Vagina (tissue), 2 donors: ENCODE measurements at regions not wholly inside any gene's neighbourhood (a gene's known extent, or its start where the extent isn't known, plus 50 kb on each side); places are given as distances from the start of the nearest gene placed in this dataset.

Experiments used
- DNase-seq, 2 donors: peaks; one replicate each; pipeline ENCODE4 v3.0.0-alpha.2; 2017; ENCODE audit errors: extremely low spot score in 2 of 2
- H3K27ac ChIP-seq: fragments of 200-600 bp; sonication (generic); one replicate; pipeline ENCODE4 v1.5.1; 2019
- H3K27me3 ChIP-seq: fragments of 200-600 bp; sonication (generic); one replicate; pipeline ENCODE4 v1.5.1; 2019
- H3K36me3 ChIP-seq, 2 donors: fragments of 200-600 bp; sonication (generic); one replicate each; pipeline ENCODE4 v1.5.1; 2017 to 2019
- H3K4me1 ChIP-seq: fragments of 200-600 bp; sonication (generic); one replicate; pipeline ENCODE4 v1.5.1; 2019
- H3K4me3 ChIP-seq, 2 donors: fragments of 200-600 bp; sonication (generic); 1 replicate in 1 of 2; 2 replicates in 1 of 2; pipeline ENCODE4 v1.5.1; 2016 to 2019
- H3K9me3 ChIP-seq: fragments of 200-600 bp; sonication (generic); one replicate; pipeline ENCODE4 v1.5.1; 2019
- CTCF ChIP-seq, 3 experiments: fragments of 450-650 bp in 2 of 3; fragments of 200-600 bp in 1 of 3; sonication (generic) in 1 of 3; IDR thresholded peaks; one replicate each; pipeline ENCODE4 v1.5.1; 2017 to 2019; ENCODE audit warnings: antibody characterized with exemption in 3 of 3, mild to moderate bottlenecking in 2 of 3, moderate library complexity in 2 of 3
- POLR2A ChIP-seq, 2 donors: fragments of 450-650 bp; IDR thresholded peaks; one replicate each; pipeline ENCODE4 v1.6.1; 2017; ENCODE audit warnings: antibody characterized with exemption in 2 of 2, mild to moderate bottlenecking in 2 of 2, moderate library complexity in 2 of 2
- POLR2AphosphoS5 ChIP-seq, 2 donors: sonication (generic); formaldehyde crosslinking; IDR thresholded peaks; one replicate each; pipeline ENCODE4 v1.9.0; 2017; ENCODE audit warnings: antibody characterized with exemption in 2 of 2, mild to moderate bottlenecking in 2 of 2, low read depth in 1 of 2; ENCODE audit not compliant: insufficient read depth in 1 of 2
- intact Hi-C: fragments of 100-400 bp; cut with DNase I; formaldehyde crosslinking; loops from one replicate; pipeline ENCODE4 v1.15.1; 2023

- intact Hi-C loops, result no loop called here
- TF ChIP-seq CTCF (IDR thresholded peaks at IDR 0.05) (no peak), POLR2AphosphoS5 (IDR thresholded peaks at IDR 0.05; ENCODE audit: insufficient read depth in 1 of 2, low read depth in 1 of 2) (no peak), POLR2A (IDR thresholded peaks at IDR 0.05) (no peak)
- peak in 1 of 2 donors; percentile 76 for DNase-seq
Measured at GRCh38 chr2:128420131-128420530, 101.5 kb upstream of the HS6ST1 start.

GRCh38 chr2:128420776-128421175 lies 102.1 kb upstream of the HS6ST1 start:
- peak; percentile 46 to 54 for DNase-seq
- TF ChIP-seq CTCF (IDR thresholded peaks at IDR 0.05), result no peak
- TF ChIP-seq POLR2A (IDR thresholded peaks at IDR 0.05), result no peak
- TF ChIP-seq POLR2AphosphoS5 (IDR thresholded peaks at IDR 0.05; ENCODE audit: insufficient read depth in 1 of 2, low read depth in 1 of 2), result no peak
- H3K4me1 ChIP-seq, result no peaks in the 10 kb centered on the region
- H3K27ac ChIP-seq, result no peak overlapping the region
- H3K36me3 ChIP-seq, result no peaks in the 10 kb centered on the region
- intact Hi-C loops, result no loop called here
- H3K27me3 ChIP-seq, result no peaks in the 10 kb centered on the region
- H3K9me3 ChIP-seq, result no peaks in the 10 kb centered on the region
- no peak overlapping the region for H3K4me3 ChIP-seq

More at GRCh38 chr2:128420131-128420530, 101.5 kb upstream of the HS6ST1 start:
- H3K4me3 ChIP-seq, result no peak overlapping the region
- H3K4me1 ChIP-seq, result no peaks in the 10 kb centered on the region
- no peaks in the 10 kb centered on the region for H3K36me3 ChIP-seq
- H3K9me3 ChIP-seq, result no peaks in the 10 kb centered on the region
- H3K27me3 ChIP-seq, result no peaks in the 10 kb centered on the region
- no peak overlapping the region for H3K27ac ChIP-seq

GRCh38 chr2:128421286-128421685 lies 102.6 kb upstream of the HS6ST1 start:
- no peak overlapping the region for H3K27ac ChIP-seq
- TF ChIP-seq POLR2A (IDR thresholded peaks at IDR 0.05) (no peak), CTCF (IDR thresholded peaks at IDR 0.05) (no peak), POLR2AphosphoS5 (IDR thresholded peaks at IDR 0.05; ENCODE audit: insufficient read depth in 1 of 2, low read depth in 1 of 2) (no peak)
- H3K4me3 ChIP-seq, result no peak overlapping the region
- H3K4me1 ChIP-seq, result no peaks in the 10 kb centered on the region
- DNase-seq, result no peak
- no peaks in the 10 kb centered on the region for H3K27me3 ChIP-seq
- intact Hi-C loops, result no loop called here
- H3K36me3 ChIP-seq, result no peaks in the 10 kb centered on the region
- no peaks in the 10 kb centered on the region for H3K9me3 ChIP-seq

- intact Hi-C loops, result no loop called here
- H3K9me3 ChIP-seq, result no peaks in the 10 kb centered on the region
- TF ChIP-seq POLR2AphosphoS5 (IDR thresholded peaks at IDR 0.05; ENCODE audit: insufficient read depth in 1 of 2, low read depth in 1 of 2), result no peak
- no peak for TF ChIP-seq POLR2A (IDR thresholded peaks at IDR 0.05)
- no peak for TF ChIP-seq CTCF (IDR thresholded peaks at IDR 0.05)
- no peaks in the 10 kb centered on the region for H3K36me3 ChIP-seq
- DNase-seq, result peak; percentile 72 to 74
- H3K27ac ChIP-seq, result no peak overlapping the region
- no peaks in the 10 kb centered on the region for H3K4me1 ChIP-seq
- no peaks in the 10 kb centered on the region for H3K27me3 ChIP-seq
- H3K4me3 ChIP-seq, result no peak overlapping the region
Measured at GRCh38 chr2:128421861-128422311, 103.2 kb upstream of the HS6ST1 start.

GRCh38 chr2:128422571-128422970 lies 103.9 kb upstream of the HS6ST1 start:
- TF ChIP-seq POLR2A (IDR thresholded peaks at IDR 0.05), result no peak
- no peak for TF ChIP-seq POLR2AphosphoS5 (IDR thresholded peaks at IDR 0.05; ENCODE audit: insufficient read depth in 1 of 2, low read depth in 1 of 2)
- no peak for TF ChIP-seq CTCF (IDR thresholded peaks at IDR 0.05)
- Histone ChIP-seq H3K36me3 (no peaks in the 10 kb centered on the region), H3K27ac (no peak overlapping the region), H3K27me3 (no peaks in the 10 kb centered on the region), H3K9me3 (no peaks in the 10 kb centered on the region), H3K4me3 (no peak overlapping the region), H3K4me1 (no peaks in the 10 kb centered on the region)
- intact Hi-C loops, result no loop called here
- DNase-seq, result peak; percentile 18 to 58
